ENCODE measurements at regions not wholly inside any gene's neighbourhood (a gene's known extent, or its start where the extent isn't known, plus 50 kb on each side); places are given as distances from the start of the nearest gene placed in this dataset.
"Not testable (repeated sequence)": the region's sequence is repeated elsewhere in the genome, so short reads cannot be mapped to it uniquely, and the experiment has no call there.

GRCh38 chr3:193963808-193964516 is 172.0 kb upstream of the HES1 start:
- peaks cover 0 to 8% (median 0%) of the 10 kb centered on the region in 3 donors for H3K4me1 ChIP-seq
- no peak for DNase-seq
- H3K36me3 ChIP-seq = no peaks in the 10 kb centered on the region
- no peak overlapping the region for H3K4me3 ChIP-seq
- intact Hi-C loops (cut with DNase I) = no loop called here
- no peaks in the 10 kb centered on the region for H3K9me3 ChIP-seq
- H3K27ac ChIP-seq = no peak overlapping the region
- no peak for TF ChIP-seq POLR2A (IDR thresholded peaks at IDR 0.05)
- TF ChIP-seq, protein P1, sequence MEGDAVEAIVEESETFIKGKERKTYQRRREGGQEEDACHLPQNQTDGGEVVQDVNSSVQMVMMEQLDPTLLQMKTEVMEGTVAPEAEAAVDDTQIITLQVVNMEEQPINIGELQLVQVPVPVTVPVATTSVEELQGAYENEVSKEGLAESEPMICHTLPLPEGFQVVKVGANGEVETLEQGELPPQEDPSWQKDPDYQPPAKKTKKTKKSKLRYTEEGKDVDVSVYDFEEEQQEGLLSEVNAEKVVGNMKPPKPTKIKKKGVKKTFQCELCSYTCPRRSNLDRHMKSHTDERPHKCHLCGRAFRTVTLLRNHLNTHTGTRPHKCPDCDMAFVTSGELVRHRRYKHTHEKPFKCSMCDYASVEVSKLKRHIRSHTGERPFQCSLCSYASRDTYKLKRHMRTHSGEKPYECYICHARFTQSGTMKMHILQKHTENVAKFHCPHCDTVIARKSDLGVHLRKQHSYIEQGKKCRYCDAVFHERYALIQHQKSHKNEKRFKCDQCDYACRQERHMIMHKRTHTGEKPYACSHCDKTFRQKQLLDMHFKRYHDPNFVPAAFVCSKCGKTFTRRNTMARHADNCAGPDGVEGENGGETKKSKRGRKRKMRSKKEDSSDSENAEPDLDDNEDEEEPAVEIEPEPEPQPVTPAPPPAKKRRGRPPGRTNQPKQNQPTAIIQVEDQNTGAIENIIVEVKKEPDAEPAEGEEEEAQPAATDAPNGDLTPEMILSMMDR (IDR thresholded peaks at IDR 0.05) = no peak
- WGBS, 2 donors = 77 to 80% methylated on average over 7 of the region's 7 CpGs
- H3K27me3 ChIP-seq = peaks cover 0 to 29% (median 0%) of the 10 kb centered on the region in 4 donors

- 67 to 84% methylated on average over 2 of the region's 2 CpGs for WGBS, 2 donors
- no peak for DNase-seq
- intact Hi-C loops (cut with DNase I) = no loop called here
Observed at GRCh38 chr3:193964517-193964880, 171.4 kb upstream of the HES1 start.

DNA sequence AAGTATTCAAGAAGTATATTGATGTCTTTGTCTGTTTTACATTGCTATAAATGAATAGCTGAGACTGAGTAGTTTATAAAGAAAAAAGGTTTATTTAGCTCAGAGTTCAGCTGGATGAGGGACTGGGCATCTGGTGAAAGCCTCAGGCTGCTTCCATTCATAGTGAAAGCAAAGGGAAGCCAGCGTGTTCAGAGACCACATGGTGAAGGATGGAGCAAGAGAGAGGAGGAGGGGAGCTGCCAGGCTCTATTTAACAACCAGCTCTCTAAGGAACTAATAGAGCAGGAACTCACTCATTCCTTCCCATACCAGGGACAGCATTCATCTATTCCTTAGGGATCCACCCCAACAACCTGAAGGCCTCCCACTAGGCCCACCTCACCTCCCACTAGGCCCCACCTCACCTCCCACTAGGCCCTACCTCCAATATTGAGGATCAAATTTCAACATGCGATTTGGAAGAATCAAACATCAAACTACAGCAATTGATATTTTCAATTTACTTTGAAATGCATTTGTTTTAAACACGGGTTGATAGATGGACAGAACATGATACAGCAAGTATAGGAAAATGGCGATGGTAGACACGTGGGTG is 167.5 kb upstream of the HES1 start:
- no peak for DNase-seq
- TF ChIP-seq POLR2A (IDR thresholded peaks at IDR 0.05) = no peak
- TF ChIP-seq, protein P1 (IDR thresholded peaks at IDR 0.05) = no peak
- Histone ChIP-seq H3K4me3 (no peak overlapping the region), H3K27me3 (peaks cover 0 to 11% (median 0%) of the 10 kb centered on the region in 4 donors), H3K9me3 (no peaks in the 10 kb centered on the region), H3K27ac (no peak overlapping the region), H3K4me1 (peaks cover 0 to 40% (median 14%) of the 10 kb centered on the region in 3 donors), H3K36me3 (no peaks in the 10 kb centered on the region)
- intact Hi-C loops (cut with DNase I) = no loop called here
- 83 to 87% methylated on average over 5 of the region's 5 CpGs for WGBS, 2 donors

More at GRCh38 chr3:193964517-193964880, 171.4 kb upstream of the HES1 start:
- H3K27me3 ChIP-seq = peaks cover 0 to 25% (median 0%) of the 10 kb centered on the region in 4 donors
- no peaks in the 10 kb centered on the region for H3K9me3 ChIP-seq
- H3K4me3 ChIP-seq = no peak overlapping the region
- H3K27ac ChIP-seq = no peak overlapping the region
- peaks cover 0 to 8% (median 0%) of the 10 kb centered on the region in 3 donors for H3K4me1 ChIP-seq
- no peaks in the 10 kb centered on the region for H3K36me3 ChIP-seq
- TF ChIP-seq, protein P1 (IDR thresholded peaks at IDR 0.05) = no peak
- no peak for TF ChIP-seq POLR2A (IDR thresholded peaks at IDR 0.05)

DNA sequence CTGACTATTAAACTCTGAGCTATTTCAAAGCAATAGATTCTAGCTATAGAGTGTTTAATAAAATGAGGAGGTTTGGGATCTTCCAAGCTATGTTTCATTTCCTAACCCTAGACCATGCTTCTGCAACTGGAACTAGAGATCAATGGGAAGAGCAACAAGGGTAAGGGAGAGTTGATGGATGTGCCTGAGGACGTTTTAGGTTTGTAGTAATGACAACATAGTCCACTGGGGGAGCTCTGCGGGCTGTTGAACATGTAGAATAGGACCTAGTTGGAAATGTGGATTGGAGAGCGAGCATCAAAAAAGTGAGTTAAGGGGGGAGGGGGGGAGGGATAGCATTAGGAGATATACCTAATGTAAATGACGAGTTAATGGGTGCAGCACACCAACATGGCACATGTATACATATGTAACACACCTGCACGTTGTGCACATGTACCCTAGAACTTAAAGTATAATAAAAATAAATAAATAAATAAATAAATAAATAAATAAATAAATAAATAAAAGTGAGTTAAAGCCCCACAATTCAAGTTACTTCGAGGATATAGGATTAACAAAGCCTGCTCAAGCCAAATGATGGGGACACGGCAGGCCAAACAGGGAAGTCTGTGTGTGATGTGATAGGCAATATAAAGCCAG is 165.7 kb upstream of the HES1 start:
- H3K36me3 ChIP-seq; H3K27me3 ChIP-seq; DNase-seq; H3K4me3 ChIP-seq; H3K9me3 ChIP-seq; intact Hi-C loops (cut with DNase I): not testable (repeated sequence)
- WGBS, 2 donors = 42 to 51% methylated on average over 6 to 7 of the region's 7 CpGs
- TF ChIP-seq, protein P1 (IDR thresholded peaks at IDR 0.05) = peak in 4 of 6 experiments; percentile 21 to 45 (median 23)
- Histone ChIP-seq H3K4me1 (peaks cover 0 to 49% (median 19%) of the 10 kb centered on the region in 3 donors), H3K27ac (peak overlapping the region in 1 of 4 donors; percentile 60)

GRCh38 chr3:193970773-193971206 is 165.2 kb upstream of the HES1 start:
- WGBS, 2 donors = 33 to 64% methylated on average over 3 of the region's 3 CpGs
- H3K4me1 ChIP-seq = peaks cover 0 to 50% (median 19%) of the 10 kb centered on the region in 3 donors
- intact Hi-C loops (cut with DNase I) = no loop called here
- H3K27ac ChIP-seq = peak overlapping the region in 2 of 4 donors; percentile 35 to 60
- H3K36me3 ChIP-seq = no peaks in the 10 kb centered on the region
- peaks cover 0 to under 1% (median 0%) of the 10 kb centered on the region in 4 donors for H3K27me3 ChIP-seq
- TF ChIP-seq, protein P1 (IDR thresholded peaks at IDR 0.05) = no peak
- TF ChIP-seq POLR2A (IDR thresholded peaks at IDR 0.05) = no peak
- H3K4me3 ChIP-seq = no peak overlapping the region
- DNase-seq = no peak
- no peaks in the 10 kb centered on the region for H3K9me3 ChIP-seq

Data from esophagus squamous epithelium (tissue), 5 donors.